ENCODE measurements at regions not wholly inside any gene's neighbourhood (a gene's known extent, or its start where the extent isn't known, plus 50 kb on each side); places are given as distances from the start of the nearest gene placed in this dataset.

DNA sequence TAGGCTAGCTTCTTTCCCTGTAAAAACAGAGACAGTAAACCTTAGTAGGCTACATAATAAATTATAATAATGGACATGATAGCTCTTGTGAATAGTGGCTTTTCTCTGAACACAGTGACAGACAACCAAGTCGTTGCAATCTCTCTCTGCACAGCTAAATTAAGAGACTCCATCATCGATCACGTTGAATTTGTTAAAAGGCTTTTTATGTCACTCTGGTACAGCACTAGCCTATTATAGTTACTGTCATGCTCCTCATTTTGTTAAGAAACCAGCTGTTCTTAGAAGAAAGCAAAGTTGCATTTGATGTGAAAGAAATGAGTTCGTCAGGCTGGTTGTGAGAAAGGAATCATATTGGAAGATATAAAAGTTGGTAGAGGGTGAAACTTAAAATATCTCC, 50.3 kb upstream of the ARHGAP28 start:
- intact Hi-C loops (cut with DNase I), result no loop called here

More for the DNA sequence above, 50.3 kb upstream of the ARHGAP28 start:
- DNase-seq, result no peak

Measured in head of caudate nucleus (tissue), 42 donors.